Liver (tissue), 8 donors: ENCODE measurements at regions not wholly inside any gene's neighbourhood (a gene's known extent, or its start where the extent isn't known, plus 50 kb on each side); places are given as distances from the start of the nearest gene placed in this dataset.

Experiments
- DNase-seq: peaks from one replicate; pipeline ENCODE4 v3.0.0-alpha.2; 2017; ENCODE audit warnings: low spot score
- H3K27ac ChIP-seq, 2 donors: one replicate each; pipeline ENCODE4 v1.7.0; 2013; ENCODE audit warnings: inconsistent platforms in 2 of 2, low read length in 2 of 2, control low read depth in 1 of 2, low read depth in 1 of 2, mild to moderate bottlenecking in 1 of 2
- H3K27me3 ChIP-seq, 4 donors: one replicate each; pipeline versions ENCODE4 v1.6.1 to v1.7.0; 2013; ENCODE audit warnings: low read length in 3 of 4, inconsistent platforms in 1 of 4, mild to moderate bottlenecking in 1 of 4, moderate library complexity in 1 of 4; ENCODE audit not compliant: control insufficient read depth in 4 of 4, insufficient read depth in 4 of 4
- H3K36me3 ChIP-seq, 4 donors: one replicate each; pipeline versions ENCODE4 v1.6.1 to v1.7.0; 2013; ENCODE audit warnings: low read length in 3 of 4, mild to moderate bottlenecking in 3 of 4, low read depth in 1 of 4, moderate library complexity in 1 of 4; ENCODE audit not compliant: control insufficient read depth in 4 of 4, insufficient read depth in 3 of 4
- H3K4me1 ChIP-seq, 4 donors: one replicate each; pipeline versions ENCODE4 v1.6.1 to v1.7.0; 2013; ENCODE audit warnings: low read length in 3 of 4, mild to moderate bottlenecking in 3 of 4, moderate library complexity in 1 of 4; ENCODE audit not compliant: control insufficient read depth in 4 of 4, insufficient read depth in 4 of 4
- H3K4me3 ChIP-seq, 3 donors: one replicate each; pipeline versions ENCODE4 v1.6.1 to v1.7.0; 2013; ENCODE audit warnings: low read length in 3 of 3, control low read depth in 1 of 3, low read depth in 1 of 3, mild to moderate bottlenecking in 1 of 3
- H3K9ac ChIP-seq, 2 donors: one replicate each; pipeline ENCODE4 v1.7.0; 2013; ENCODE audit warnings: low read length in 2 of 2, mild to moderate bottlenecking in 2 of 2, moderate library complexity in 2 of 2, control low read depth in 1 of 2, low read depth in 1 of 2
- H3K9me3 ChIP-seq, 4 donors: one replicate each; pipeline versions ENCODE4 v1.6.1 to v1.7.0; 2013; ENCODE audit warnings: low read length in 3 of 4; ENCODE audit not compliant: control insufficient read depth in 4 of 4
- ATF3 ChIP-seq: IDR thresholded peaks from 2 replicates; pipeline ENCODE4 v1.6.1; 2016; ENCODE audit warnings: antibody characterized with exemption
- CTCF ChIP-seq: fragments of 150-350 bp; IDR thresholded peaks from 2 replicates; pipeline ENCODE4 v1.5.1; 2017; ENCODE audit warnings: improper control_type of control experiment, low read depth, low read length; ENCODE audit not compliant: missing input control
- EGR1 ChIP-seq, 2 donors: IDR thresholded peaks; 2 replicates each; pipeline ENCODE4 v1.6.1; 2016 to 2018; ENCODE audit warnings: antibody characterized with exemption in 2 of 2, low read depth in 2 of 2
- FOXA1 ChIP-seq: IDR thresholded peaks from 2 replicates; pipeline ENCODE4 v1.6.1; 2016; ENCODE audit warnings: antibody characterized with exemption
- FOXA2 ChIP-seq: IDR thresholded peaks from 2 replicates; pipeline ENCODE4 v1.6.1; 2016; ENCODE audit warnings: antibody characterized with exemption
- HNF4A ChIP-seq, 2 donors: conservative IDR thresholded peaks; 2 replicates each; pipeline ENCODE4 v1.6.1; 2016; ENCODE audit warnings: antibody characterized with exemption in 2 of 2, mild to moderate bottlenecking in 2 of 2
- HNF4G ChIP-seq: IDR thresholded peaks from 2 replicates; pipeline ENCODE4 v1.6.1; 2016; ENCODE audit warnings: antibody characterized with exemption
- RAD21 ChIP-seq, 2 donors: IDR thresholded peaks; 2 replicates each; pipeline ENCODE4 v1.6.1; 2016; ENCODE audit warnings: antibody characterized with exemption in 2 of 2, mild to moderate bottlenecking in 2 of 2
- REST ChIP-seq: IDR thresholded peaks from 2 replicates; pipeline ENCODE4 v1.6.1; 2016; ENCODE audit warnings: antibody characterized with exemption, mild to moderate bottlenecking
- RXRA ChIP-seq, 2 donors: IDR thresholded peaks; 2 replicates each; pipeline ENCODE4 v1.6.1; 2017 to 2018; ENCODE audit warnings: antibody characterized with exemption in 2 of 2, mild to moderate bottlenecking in 1 of 2
- SP1 ChIP-seq: IDR thresholded peaks from 2 replicates; pipeline ENCODE4 v1.6.1; 2018; ENCODE audit warnings: antibody characterized with exemption, mild to moderate bottlenecking
- YY1 ChIP-seq: IDR thresholded peaks from 2 replicates; pipeline ENCODE4 v1.6.1; 2016; ENCODE audit warnings: antibody characterized with exemption, mild to moderate bottlenecking
- WGBS: extraction: QIAGEN DNeasy Blood & Tissue Kit; methylation state at CpG from one replicate; pipeline ENCODE4 v1.1.7; 2013; 5-methylcytosine and 5-hydroxymethylcytosine counted together
- donor health status: healthy.
- donor health status: healthy.
- donor health status: healthy.
- donor health status: healthy.
- donor health status: healthy.

- Histone ChIP-seq H3K36me3 (no peaks in the 10 kb centered on the region), H3K4me3 (no peak overlapping the region), H3K27me3 (no peaks in the 10 kb centered on the region), H3K27ac (no peak overlapping the region), H3K9me3 (no peaks in the 10 kb centered on the region), H3K9ac (no peak overlapping the region), H3K4me1 (no peaks in the 10 kb centered on the region)
- 71% methylated on average over 5 of the region's 5 CpGs for WGBS
- TF ChIP-seq REST (no peak), EGR1 (IDR thresholded peaks at IDR 0.05; ENCODE audit: low read depth in 2 of 2) (no peak), FOXA2 (no peak), CTCF (no peak), HNF4A (conservative IDR thresholded peaks at IDR 0.05) (no peak)
- no peak for DNase-seq
These were observed 940.3 kb upstream of the ADGRL3 start for GRCh38 chr4:60259781-60260180.

GRCh38 chr4:60266505-60266904 is 933.6 kb upstream of the ADGRL3 start:
- Histone ChIP-seq H3K4me3 (no peak overlapping the region), H3K27me3 (no peaks in the 10 kb centered on the region), H3K9me3 (no peaks in the 10 kb centered on the region), H3K9ac (no peak overlapping the region), H3K4me1 (no peaks in the 10 kb centered on the region), H3K36me3 (no peaks in the 10 kb centered on the region), H3K27ac (no peak overlapping the region)
- TF ChIP-seq REST (no peak), RXRA (IDR thresholded peaks at IDR 0.05) (no peak)
- 46% methylated on average over 1 of the region's 1 CpG for WGBS
- DNase-seq, result no peak

GRCh38 chr4:60296386-60296785 is 903.7 kb upstream of the ADGRL3 start:
- no peaks in the 10 kb centered on the region for H3K4me1 ChIP-seq
- DNase-seq, result no peak
- no peak overlapping the region for H3K9ac ChIP-seq
- TF ChIP-seq YY1 (no peak), EGR1 (IDR thresholded peaks at IDR 0.05; ENCODE audit: low read depth in 2 of 2) (no peak), REST (no peak), FOXA1 (no peak), ATF3 (no peak), RAD21 (IDR thresholded peaks at IDR 0.05) (no peak), HNF4G (no peak), SP1 (no peak)
- no peaks in the 10 kb centered on the region for H3K36me3 ChIP-seq
- H3K27me3 ChIP-seq, result no peaks in the 10 kb centered on the region
- H3K4me3 ChIP-seq, result no peak overlapping the region
- no peaks in the 10 kb centered on the region for H3K9me3 ChIP-seq
- 30% methylated on average over 2 of the region's 2 CpGs for WGBS
- no peak overlapping the region for H3K27ac ChIP-seq
